ENCODE measurements at regions not wholly inside any gene's neighbourhood (a gene's known extent, or its start where the extent isn't known, plus 50 kb on each side); places are given as distances from the start of the nearest gene placed in this dataset.
"Not testable (repeated sequence)": the region's sequence is repeated elsewhere in the genome, so short reads cannot be mapped to it uniquely, and the experiment has no call there.

DNA sequence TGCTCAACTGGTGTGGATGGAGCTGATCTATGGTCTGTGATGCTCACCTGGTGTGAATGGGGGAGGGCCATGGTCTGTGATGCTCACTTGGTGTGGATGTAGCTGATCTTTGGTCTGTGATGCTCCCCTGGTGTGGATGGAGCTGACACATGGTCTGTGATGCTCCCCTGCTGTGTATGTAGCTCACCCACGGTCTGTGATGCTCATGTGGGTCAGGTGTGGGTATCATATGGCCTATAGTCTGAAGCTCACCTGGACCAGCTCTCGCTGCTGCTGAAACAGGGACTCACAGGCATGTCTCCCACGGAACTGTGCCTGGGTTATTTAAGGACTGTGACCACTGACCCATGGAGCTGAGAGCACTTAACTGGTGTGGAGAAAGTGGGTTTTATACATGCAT is 109.7 kb downstream of the CRLF2 start:
- DNase-seq (ENCODE audit: low spot score), result no peak

DNA sequence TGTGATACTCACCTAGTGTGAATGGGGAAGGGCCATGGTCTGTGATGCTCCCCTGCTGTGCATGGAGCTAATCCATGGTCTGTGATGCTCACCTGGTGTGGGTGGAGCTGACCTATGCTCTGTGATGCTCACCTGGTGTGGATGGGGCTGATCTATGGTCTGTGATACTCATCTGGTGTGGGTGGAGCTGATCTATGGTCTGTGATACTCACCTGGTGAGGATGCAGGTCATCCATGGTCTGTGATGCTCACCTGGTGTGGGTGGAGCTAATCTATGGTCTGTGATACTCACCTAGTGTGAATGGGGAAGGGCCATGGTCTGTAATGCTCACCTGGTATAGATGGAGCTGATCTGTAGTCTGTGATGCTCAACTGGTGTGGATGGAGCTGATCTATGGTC is 110.2 kb downstream of the CRLF2 start:
- not testable (repeated sequence) for DNase-seq (ENCODE audit: low spot score)

DNA sequence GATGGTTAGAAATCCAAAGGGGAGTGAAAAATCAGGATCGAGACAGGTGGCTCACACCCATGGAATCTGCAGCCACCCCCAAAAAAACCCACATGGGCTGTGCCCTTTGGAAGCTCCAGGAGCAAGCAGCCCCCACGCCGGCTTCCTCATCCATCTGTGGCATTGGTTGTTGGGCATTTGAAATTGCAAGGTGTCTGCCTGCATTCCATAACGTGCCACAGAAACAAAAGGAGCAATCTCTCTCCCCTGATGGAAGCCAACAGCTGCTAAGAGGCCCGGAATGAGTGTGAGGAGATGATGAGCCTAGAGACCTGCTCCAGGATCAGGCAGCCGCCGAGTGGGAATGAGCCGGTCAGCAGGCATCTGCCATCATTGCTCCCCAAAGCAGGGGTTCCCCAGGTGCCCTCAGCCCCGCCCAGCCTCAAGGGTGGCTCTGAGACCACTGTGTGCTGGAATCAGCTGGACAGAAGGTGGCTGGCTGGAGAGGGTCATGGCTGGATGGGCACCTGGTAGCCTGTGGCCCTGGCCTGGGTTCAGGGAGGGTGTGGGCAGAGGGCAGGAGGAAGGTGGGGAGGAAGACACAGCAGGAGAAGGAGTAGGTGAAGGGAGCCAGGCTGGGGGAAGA is 113.2 kb downstream of the CRLF2 start:
- no peak for DNase-seq (ENCODE audit: low spot score)

DNA sequence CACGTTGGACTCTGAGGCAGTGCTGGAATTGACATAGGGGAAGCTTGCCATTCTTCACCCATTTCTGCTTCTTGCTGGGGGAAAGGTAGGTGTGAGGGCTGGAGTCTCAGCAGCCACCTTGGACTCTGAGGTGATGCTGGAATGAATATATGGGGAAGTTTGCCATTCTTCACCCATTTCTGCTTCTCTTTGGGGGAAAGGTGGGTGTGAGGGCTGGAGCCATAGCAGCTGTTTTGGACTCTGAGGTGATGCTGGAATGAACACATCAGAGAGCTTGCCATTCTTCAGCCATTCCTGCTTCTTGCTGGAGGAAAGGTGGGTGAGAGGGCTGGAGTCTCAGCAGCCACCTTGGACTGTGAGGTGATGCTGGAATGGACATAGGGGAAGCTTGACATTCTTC is 115.1 kb downstream of the CRLF2 start:
- no peak for DNase-seq (ENCODE audit: low spot score)

DNA sequence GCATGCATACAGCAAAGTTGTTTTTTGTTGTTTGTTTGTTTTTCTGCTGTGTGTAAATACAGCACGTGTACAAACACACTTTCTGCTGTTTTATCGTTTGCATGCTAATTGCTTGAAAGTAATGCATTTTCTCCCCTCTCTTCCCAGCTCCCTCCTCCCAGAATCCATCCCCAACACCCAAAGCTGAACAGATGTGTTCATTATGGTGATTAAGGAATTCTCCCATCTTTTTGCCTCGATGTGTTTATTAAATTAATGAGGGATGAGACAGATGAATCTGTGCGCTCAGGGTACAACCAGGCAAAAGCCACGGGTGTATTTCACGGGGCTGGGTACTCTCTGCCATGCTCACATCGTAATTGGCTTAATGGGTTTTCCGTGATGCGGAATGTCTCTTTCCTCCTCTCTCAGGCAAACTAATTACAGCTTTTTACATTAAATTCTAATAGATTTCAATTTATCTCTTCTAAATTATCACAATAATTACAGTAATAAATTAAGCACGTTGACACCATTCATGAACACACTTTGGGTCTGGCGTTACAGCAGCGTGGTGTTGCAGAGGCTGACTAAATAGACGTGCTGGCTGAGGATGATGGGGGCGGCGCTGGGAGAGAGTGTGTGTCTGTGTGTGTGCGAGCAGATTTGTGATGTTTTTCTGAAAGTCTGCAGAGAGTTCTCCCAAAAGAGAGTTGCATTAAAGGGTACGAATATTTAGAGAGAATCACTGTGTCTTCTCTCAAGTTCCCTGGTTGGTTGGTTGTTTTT is 117.7 kb downstream of the CRLF2 start:
- no peak for DNase-seq (ENCODE audit: low spot score)

DNA sequence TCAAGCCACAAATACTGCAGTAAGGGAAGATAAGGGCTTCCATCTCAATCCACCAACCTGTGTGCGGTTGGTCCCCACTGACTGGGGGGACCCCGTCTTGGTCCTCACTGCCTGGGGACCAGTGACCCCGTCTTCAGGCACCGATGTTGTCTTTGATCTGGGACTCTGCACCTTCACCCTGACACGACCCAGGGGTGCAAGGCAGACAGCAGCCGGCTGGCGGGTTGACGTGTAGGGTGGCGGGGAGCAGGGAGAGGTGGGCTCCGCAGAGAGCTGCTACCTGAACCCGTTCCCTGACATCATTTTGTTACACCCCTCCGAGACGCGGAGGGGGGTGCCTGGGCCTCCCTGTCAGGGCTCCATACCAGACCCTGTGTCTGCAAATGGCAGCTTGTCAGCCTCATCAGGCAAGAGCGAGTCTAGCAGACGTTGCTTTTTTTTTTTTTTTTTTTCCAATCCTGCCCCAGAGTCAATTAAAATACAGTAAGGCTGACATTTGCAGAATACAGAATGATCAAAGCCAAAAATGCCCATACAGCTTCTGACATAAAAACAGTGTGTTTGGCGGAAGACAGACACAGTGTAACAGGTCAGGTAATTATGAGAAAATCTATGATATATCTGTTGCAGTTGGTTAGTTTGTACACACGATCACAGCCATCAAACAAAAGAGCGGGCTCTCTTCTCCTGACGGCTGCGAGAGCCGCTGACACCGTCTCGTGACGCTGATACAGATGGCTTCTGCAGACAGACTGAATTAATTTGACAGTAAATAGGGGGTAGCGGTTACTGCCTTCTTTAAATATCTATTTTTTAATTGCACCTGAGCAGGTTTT is 118.6 kb downstream of the CRLF2 start:
- no peak for DNase-seq (ENCODE audit: low spot score)

DNA sequence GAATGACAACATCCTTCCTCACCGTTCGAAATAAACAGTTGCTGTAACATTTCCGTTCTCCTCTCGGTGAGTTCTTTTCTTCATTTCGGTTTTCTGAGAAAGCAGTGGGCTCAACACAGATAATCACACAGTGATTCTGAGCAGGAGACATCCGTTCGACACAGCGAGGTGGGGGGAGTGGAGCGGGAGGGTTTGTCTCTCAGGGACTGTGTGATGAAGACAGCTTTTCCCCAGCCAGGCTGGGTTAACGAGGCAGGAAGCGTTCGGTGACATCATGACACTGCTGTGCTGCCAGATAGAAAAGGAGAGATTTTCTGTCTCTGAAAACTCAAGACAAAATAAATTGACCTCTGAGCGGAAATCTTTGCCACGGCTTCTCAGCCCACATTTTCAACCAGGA is 119.3 kb downstream of the CRLF2 start:
- DNase-seq (ENCODE audit: low spot score), result peak; percentile 27

DNA sequence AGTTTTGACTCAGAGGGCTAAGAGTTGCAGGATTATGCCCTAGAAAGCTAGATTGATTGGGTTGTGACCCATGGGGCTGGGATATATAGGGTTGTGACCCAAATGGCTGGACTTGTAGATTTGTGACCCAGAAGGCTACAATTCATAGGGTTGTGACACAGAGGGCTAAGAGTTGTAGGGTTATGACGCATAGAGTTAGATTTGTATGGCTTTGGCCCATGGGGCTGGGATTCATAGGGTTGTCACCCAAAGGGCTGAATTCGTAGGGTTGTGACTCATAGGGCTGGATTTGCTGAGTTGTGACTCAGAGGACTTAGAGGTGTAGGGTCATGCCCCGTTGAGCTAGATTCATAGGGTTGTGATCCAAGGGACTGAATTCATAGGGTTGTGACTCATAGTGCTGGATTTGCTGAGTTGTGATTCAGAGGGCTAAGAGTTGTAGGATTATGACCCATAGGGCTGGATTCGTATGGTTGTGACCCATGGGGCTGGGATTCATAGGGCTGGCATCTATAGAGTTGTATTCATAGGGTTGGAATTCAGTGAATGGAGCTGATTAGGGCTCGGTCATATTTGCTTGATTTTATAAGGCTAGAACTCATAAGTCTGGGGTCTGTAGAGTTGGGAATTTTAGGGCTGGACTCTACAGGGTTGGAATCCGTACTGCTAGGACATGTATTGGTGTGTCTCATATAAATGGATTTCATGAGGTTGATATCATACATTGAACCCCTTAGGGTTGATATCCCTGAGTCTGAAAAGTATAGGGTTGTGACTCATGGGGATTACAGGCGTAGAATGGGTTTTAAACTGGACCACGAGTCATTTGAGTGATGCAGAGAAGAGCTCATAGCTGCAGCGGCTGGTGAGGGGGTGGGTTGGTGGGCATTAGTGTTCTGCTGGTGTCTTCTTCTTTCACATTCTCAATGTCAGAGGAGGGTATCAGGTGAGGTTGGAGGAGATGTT is 125.7 kb downstream of the CRLF2 start:
- no peak for DNase-seq (ENCODE audit: low spot score)

DNA sequence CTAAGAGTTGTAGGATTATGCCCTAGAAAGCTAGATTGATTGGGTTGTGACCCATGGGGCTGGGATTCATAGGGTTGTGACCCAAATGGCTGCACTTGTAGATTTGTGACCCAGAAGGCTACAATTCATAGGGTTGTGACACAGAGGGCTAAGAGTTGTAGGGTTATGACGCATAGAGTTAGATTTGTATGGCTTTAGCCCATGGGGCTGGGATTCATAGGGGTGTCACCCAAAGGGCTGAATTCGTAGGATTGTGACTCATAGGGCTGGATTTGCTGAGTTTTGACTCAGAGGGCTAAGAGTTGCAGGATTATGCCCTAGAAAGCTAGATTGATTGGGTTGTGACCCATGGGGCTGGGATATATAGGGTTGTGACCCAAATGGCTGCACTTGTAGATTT is 126.6 kb downstream of the CRLF2 start:
- DNase-seq (ENCODE audit: low spot score), result not testable (repeated sequence)

DNA sequence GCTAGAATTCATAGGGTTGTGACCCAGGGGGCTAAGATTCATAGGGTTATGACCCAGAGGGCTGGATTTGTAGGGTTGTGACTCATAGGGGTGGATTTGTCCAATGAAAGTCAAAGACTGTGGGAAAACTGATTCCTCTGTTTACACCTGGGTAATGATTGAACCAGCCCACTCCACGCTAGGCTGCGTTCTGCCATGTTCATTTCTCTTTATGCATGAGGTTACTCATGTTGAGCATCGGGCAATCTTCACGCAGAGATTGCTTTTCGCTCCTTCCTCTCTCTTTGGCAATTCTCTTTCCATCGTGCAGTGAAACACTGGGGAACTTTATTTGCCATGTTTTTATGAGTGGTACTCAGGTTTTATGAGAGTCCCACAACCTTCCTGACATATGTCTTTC is 127.8 kb downstream of the CRLF2 start:
- DNase-seq (ENCODE audit: low spot score), result no peak

DNA sequence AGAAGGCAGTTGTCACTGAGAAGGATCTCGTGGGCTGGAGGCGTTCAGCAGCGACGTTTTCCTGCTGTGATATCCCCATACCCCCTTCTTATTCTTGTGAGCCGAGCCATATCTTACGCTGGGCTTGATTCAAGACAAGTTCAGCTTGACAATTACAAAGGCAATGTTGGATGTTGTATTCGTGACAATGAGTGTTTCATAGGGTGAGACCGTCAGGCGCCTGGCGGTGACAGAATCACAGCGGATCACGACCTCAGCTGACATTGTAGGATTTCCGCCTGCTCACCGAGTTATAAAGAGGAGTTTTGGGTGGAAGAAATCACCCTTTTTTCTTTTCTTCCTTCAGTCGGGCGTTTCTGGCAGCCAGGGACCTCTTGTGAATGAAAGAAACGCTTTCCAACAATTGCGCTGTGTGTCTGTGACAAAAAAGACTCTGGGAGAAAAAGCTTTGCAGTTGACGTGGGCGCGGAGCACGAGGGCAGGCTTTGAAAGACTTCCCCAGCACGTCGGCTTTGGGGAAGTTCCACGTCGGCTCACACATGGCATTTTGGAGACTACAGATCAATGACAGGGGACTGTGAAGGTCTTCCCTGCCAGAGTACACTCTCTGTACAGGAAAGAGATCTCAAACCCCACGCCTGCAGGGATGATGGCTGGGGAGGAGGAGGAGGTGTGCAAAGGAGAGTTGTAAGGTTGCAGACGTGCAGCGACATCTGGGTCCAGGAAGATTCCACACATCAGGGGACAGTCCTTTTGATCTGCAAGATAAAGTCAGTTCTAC is 135.4 kb downstream of the CRLF2 start:
- DNase-seq (ENCODE audit: low spot score), result no peak

DNA sequence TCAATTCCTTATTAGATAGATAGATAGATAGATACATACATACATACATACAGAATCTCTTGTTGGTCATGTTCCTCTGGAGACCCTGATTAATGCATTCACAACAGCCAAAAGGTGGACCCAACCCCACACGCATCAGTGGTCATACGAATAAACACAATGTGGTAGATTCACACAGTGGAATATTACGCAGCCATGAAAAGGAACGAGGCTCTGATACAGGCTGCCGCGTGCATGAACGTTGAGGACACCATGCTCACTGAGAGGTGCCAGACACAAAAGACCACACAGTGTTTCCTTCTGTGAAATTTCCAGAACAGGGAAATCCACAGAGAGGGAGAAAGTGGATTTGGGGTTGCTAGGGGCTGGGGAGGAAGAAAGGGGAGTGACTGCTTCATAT is 136.7 kb downstream of the CRLF2 start:
- no peak for DNase-seq (ENCODE audit: low spot score)

DNA sequence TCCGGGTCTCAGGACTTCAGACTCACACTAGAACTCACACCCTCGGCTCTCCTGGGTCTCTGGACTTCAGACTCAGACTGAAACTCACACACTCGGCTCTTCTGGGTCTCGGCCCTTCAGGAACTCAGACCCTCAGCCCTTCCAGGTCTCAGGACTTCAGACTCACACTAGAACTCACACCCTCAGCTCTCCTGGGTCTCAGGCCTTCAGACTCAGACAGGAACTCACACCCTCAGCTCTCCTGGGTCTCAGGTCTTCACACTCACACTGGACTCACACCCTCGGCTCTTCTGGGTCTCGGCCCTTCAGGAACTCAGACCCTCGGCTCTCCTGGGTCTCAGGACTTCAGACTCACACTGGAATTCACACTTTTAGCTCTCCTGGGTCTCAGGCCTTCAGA is 137.3 kb downstream of the CRLF2 start:
- DNase-seq (ENCODE audit: low spot score), result no peak

DNA sequence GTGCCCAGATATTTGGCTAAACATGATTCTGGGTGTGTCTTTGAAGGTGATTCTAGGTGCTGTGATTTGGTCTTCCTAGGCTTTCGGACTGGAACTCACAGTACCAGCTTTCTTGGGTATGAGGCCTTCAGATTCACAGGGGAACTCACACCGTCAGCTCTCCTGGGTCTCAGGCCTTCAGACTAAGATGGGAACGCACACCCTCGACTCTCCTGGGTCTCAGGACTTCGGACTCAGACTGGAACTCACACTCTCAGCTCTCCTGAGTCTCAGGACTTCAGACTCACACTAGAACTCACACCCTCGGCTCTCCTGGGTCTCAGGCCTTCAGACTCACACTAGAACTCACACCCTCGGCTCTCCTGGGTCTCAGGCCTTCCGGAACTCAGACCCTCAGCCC is 137.7 kb downstream of the CRLF2 start:
- DNase-seq (ENCODE audit: low spot score), result no peak

DNA sequence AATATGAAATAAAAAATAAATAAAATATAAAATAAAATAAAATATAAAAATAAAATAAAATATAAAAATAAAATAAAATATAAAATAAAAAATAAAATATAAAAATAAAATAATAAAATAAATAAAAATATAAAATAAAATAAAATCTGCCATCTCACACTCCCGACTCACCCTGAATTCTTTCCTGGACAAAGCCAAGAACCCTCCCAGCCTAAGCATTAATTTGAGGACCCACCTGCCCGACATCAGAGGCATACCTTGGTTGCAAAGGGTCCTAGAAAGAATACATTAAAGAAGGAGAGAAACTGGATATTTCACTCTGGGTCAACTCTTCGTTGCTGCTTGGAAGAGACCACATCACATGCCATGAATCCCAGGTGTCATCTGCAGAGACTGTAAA is 138.3 kb downstream of the CRLF2 start:
- no peak for DNase-seq (ENCODE audit: low spot score)

DNA sequence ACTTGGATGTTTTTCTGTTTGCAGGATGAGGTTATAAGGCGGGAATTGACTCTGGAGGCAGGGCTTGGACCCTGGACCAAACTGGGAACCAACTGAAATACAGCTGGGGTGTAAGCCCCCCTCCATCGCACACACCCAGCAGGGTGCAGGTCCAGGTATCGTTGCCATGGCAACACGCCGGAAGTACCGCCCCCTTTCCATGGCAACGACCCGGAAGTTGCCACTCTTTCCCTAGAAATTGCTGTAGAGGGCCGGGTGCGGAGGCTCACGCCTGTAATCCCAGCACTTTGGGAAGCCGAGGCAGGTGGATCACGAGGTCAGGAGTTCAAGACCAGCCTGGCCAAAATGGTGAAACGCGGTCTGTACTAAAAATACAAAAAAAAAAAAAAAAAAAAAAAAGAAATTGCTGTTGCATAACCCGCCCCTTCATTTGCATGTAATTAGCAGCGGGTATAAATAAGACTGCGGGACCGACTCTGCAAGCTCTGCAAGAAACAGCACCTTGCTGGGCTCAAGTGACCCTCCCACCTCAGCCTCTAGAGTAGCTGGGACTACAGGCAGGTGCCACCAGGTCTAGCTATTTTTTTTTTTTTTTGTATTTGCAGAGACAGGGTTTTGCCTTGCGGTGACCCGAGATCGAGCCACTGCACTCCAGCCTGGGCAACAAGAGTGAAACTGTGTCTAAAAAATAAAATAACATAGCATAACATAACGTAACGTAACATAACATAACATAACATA is 139.6 kb downstream of the CRLF2 start:
- no peak for DNase-seq (ENCODE audit: low spot score)

DNA sequence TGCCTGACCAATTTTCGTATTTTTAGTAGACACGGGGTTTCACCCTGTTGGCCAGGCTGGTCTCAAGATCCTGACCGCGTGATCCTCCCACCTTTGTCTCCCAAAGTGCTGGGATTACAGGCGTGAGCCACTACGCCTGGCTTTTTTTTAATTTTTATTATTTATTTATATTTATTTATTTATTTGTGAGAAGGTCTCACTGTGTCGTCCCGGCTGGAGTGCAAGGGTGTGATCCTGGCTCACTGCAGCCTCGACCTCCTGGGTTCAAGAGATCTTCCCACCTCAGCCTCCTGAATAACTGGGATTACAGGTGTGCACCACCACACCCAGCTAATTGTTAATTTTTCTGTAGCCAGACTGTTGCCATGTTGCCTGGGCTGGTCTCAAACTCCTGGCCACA is 141.1 kb downstream of the CRLF2 start:
- DNase-seq (ENCODE audit: low spot score), result no peak

DNA sequence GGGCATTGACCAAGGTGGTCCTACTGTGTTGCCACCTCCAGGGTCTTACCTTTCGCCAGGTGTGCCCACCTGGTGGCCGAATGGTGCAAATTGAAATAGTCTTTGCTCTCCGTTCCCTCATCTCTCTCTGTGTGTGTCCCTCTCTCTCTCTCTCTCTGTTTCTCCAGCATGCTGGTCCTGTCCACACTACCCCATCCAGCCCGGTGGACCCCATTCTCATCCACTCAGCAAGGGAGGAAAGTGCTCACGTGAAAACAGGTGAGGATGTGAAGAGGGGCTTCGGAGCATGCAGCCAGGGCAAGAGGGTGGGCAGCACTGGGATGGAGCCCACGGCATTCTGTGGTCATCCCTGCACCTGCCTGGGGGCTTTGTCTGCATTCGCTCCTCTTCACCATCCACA is 150.1 kb downstream of the CRLF2 start:
- no peak for DNase-seq (ENCODE audit: low spot score)

DNA sequence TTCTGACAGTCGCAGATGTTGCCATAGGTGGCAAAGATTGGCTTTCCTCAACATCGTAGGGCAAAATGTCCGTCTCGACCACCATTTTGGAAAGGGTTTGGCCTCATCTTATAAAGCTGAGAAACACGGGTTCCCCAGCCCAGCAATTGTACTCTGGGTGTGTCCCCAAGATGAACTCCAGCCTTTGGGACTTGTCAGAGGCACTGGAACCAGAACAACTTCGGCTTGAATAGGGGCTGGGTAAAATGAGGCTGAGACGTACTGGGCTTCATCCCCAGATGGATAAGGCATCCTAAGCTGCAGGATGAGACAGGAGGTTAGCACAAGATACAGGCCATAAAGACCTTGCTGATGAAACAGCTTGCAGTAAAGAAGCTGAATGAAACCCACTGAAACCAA is 151.9 kb downstream of the CRLF2 start:
- no peak for DNase-seq (ENCODE audit: low spot score)

All from activated CD4-positive, alpha-beta T cell treated with anti-CD3 and anti-CD28 coated beads, Interleukin-2, Interleukin-4, amounts not matched to agents 100 ng/mL and 50 ng/mL, durations not matched to agents 16 hours and 8 hours (primary cell).